ENCODE measurements at regions not wholly inside any gene's neighbourhood (a gene's known extent, or its start where the extent isn't known, plus 50 kb on each side); places are given as distances from the start of the nearest gene placed in this dataset.

- peak; percentile 55 for DNase-seq (ENCODE audit: low spot score)
These were observed 63.7 kb downstream of the SPCS3 start for GRCh38 chr4:176383273-176384077.

GRCh38 chr4:176385601-176386000 is 65.8 kb downstream of the SPCS3 start:
- no peak for DNase-seq (ENCODE audit: low spot score)

- no peak for DNase-seq (ENCODE audit: low spot score)
These were observed 67.8 kb downstream of the SPCS3 start for GRCh38 chr4:176387571-176387970.

- no peak for DNase-seq (ENCODE audit: low spot score)
These were observed 73.7 kb downstream of the SPCS3 start for GRCh38 chr4:176393306-176394013.

GRCh38 chr4:176400816-176401461 is 81.2 kb downstream of the SPCS3 start:
- DNase-seq (ENCODE audit: low spot score): no peak

- DNase-seq (ENCODE audit: low spot score): no peak
These were observed 84.9 kb downstream of the SPCS3 start for GRCh38 chr4:176404621-176405020.

- no peak for DNase-seq (ENCODE audit: low spot score)
These were observed 86.5 kb downstream of the SPCS3 start for GRCh38 chr4:176406297-176406696.

- DNase-seq (ENCODE audit: low spot score): no peak
These were observed 87.0 kb downstream of the SPCS3 start for GRCh38 chr4:176406736-176407135.

GRCh38 chr4:176409627-176410026 is 89.9 kb downstream of the SPCS3 start:
- no peak for DNase-seq (ENCODE audit: low spot score)

GRCh38 chr4:176413171-176413570 is 93.4 kb downstream of the SPCS3 start:
- no peak for DNase-seq (ENCODE audit: low spot score)

- no peak for DNase-seq (ENCODE audit: low spot score)
These were observed 102.2 kb downstream of the SPCS3 start for GRCh38 chr4:176422001-176422400.

- no peak for DNase-seq (ENCODE audit: low spot score)
These were observed 102.7 kb downstream of the SPCS3 start for GRCh38 chr4:176422511-176422910.

GRCh38 chr4:176425035-176425434 is 105.3 kb downstream of the SPCS3 start:
- DNase-seq (ENCODE audit: low spot score): no peak

- DNase-seq (ENCODE audit: low spot score): no peak
These were observed 113.2 kb downstream of the SPCS3 start for GRCh38 chr4:176432811-176433540.

- no peak for DNase-seq (ENCODE audit: low spot score)
These were observed 114.2 kb downstream of the SPCS3 start for GRCh38 chr4:176433983-176434382.

GRCh38 chr4:176435901-176436292 is 116.1 kb downstream of the SPCS3 start:
- DNase-seq (ENCODE audit: low spot score): no peak

- DNase-seq (ENCODE audit: low spot score): peak; percentile 25
These were observed 116.7 kb downstream of the SPCS3 start for GRCh38 chr4:176436293-176436973.

GRCh38 chr4:176437756-176438155 is 118.0 kb downstream of the SPCS3 start:
- peak; percentile 7 for DNase-seq (ENCODE audit: low spot score)

- no peak for DNase-seq (ENCODE audit: low spot score)
These were observed 118.6 kb downstream of the SPCS3 start for GRCh38 chr4:176438401-176438800.

GRCh38 chr4:176439611-176440010 is 119.8 kb downstream of the SPCS3 start:
- DNase-seq (ENCODE audit: low spot score): no peak

GRCh38 chr4:176440698-176441097 is 120.9 kb downstream of the SPCS3 start:
- DNase-seq (ENCODE audit: low spot score): no peak

- no peak for DNase-seq (ENCODE audit: low spot score)
These were observed 121.8 kb downstream of the SPCS3 start for GRCh38 chr4:176441594-176441993.

All from kidney capillary endothelial cell (primary cell).